ENCODE measurements at regions not wholly inside any gene's neighbourhood (a gene's known extent, or its start where the extent isn't known, plus 50 kb on each side); places are given as distances from the start of the nearest gene placed in this dataset.
"Not testable (repeated sequence)": the region's sequence is repeated elsewhere in the genome, so short reads cannot be mapped to it uniquely, and the experiment has no call there.

DNA sequence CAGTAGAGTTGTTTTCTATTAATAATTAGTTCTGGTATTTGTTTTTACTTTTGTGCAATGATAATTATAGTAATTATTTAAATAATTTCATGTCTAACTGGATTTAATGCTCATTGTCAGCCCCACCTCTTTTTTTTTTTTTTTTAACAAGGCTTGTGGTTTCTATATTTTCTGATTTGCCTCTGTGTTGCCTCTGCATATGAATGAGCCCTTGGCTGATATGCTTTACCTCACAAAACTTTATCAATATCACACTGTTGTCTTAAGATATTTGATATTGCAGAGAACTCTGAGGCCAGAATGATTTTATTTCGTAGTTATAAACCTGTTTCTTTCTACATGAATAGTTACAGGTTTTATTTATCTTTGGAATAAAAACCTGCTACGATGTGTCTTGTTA is 116.2 kb upstream of the ATP2B1 start:
- Mint-ChIP-seq H3K36me3 (no peaks in the 10 kb centered on the region), H3K4me1 (ENCODE audit: unreplicated experiment) (peaks cover 24% of the 10 kb centered on the region), H3K4me3 (no peak overlapping the region), H3K27me3 (peaks cover 7% of the 10 kb centered on the region), H3K27ac (no peak overlapping the region), H3K9me3 (no peaks in the 10 kb centered on the region)
- DNase-seq (ENCODE audit: extremely low spot score, unreplicated experiment) = no peak
- TF ChIP-seq, protein P1, sequence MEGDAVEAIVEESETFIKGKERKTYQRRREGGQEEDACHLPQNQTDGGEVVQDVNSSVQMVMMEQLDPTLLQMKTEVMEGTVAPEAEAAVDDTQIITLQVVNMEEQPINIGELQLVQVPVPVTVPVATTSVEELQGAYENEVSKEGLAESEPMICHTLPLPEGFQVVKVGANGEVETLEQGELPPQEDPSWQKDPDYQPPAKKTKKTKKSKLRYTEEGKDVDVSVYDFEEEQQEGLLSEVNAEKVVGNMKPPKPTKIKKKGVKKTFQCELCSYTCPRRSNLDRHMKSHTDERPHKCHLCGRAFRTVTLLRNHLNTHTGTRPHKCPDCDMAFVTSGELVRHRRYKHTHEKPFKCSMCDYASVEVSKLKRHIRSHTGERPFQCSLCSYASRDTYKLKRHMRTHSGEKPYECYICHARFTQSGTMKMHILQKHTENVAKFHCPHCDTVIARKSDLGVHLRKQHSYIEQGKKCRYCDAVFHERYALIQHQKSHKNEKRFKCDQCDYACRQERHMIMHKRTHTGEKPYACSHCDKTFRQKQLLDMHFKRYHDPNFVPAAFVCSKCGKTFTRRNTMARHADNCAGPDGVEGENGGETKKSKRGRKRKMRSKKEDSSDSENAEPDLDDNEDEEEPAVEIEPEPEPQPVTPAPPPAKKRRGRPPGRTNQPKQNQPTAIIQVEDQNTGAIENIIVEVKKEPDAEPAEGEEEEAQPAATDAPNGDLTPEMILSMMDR (conservative IDR thresholded peaks at IDR 0.05) = no peak

DNA sequence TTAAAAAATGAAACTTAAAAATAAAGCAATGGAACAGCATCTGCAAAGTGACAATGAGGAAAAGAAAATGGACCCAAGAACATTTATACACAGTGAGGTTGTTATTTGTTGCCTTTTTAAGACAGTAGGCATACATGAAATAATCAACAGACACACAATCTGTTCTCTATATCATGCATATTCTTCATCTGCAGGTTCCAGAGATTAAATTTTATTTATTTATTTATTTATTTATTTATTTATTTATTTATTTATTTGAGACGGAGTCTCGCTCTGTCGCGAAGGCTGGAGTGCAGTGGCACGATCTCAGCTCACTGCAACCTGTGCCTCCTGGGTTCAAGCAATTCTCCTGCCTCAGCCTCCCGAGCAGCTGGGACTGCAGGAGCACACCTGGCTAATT is 114.4 kb upstream of the ATP2B1 start:
- not testable (repeated sequence) for DNase-seq (ENCODE audit: extremely low spot score, unreplicated experiment); H3K9me3 Mint-ChIP-seq; H3K4me3 Mint-ChIP-seq; H3K27me3 Mint-ChIP-seq; H3K27ac Mint-ChIP-seq; H3K36me3 Mint-ChIP-seq
- peaks cover 17% of the 10 kb centered on the region for H3K4me1 Mint-ChIP-seq (ENCODE audit: unreplicated experiment)

DNA sequence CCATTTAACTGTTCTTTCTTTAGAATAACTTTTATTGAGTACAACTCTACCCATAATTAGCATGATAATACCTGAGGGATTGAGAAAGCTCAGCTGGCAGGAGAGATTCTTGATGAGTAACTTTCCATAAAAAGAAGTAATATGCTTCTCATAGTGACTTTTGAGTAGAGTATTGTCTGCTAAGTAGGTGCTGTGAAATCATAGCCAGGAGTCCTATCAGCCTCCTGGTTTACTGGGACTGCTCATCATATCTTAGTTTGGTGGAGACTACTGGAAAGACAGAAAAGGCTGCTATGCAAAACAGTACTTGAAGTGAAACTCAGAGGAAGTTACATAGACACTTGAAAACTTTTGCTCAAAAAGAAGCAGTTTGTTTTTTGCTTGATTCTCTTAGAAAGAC is 113.3 kb upstream of the ATP2B1 start:
- no peak overlapping the region for H3K27ac Mint-ChIP-seq
- no peaks in the 10 kb centered on the region for H3K36me3 Mint-ChIP-seq
- no peak for DNase-seq (ENCODE audit: extremely low spot score, unreplicated experiment)

DNA sequence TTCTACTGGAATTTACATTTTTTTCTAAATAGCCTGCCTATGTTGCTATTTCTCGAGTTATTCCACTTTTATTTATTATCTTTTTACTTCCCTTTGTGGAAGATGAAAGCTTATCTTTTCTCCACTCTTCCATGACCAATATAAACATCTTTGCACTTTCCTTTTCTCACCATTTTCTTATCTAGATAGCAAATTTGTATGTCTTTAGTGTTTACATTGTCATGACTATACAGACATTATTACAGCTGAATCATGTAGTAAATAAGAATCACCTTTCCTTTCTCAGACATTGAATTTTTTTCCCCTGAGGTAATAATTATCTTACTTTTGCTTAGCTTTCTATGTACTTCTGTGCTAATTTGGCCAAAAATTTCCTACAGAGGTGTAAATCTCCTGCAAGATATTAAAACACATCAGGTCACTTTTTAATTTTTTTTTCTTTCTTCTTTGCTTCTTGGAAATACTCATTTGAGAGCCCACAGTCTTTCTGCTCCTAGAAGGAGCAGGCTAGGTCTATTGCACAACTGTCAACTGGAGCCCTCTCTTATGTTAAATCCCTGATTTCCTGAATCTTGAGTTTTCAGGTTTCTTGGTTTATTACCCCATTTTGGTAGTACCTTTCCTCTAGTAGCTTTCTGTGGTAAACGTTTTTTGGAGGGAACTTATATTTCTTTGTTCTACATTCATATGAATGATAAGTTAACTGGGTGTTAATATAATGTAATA is 109.0 kb upstream of the ATP2B1 start:
- Mint-ChIP-seq H3K4me3 (no peak overlapping the region), H3K27me3 (no peaks in the 10 kb centered on the region), H3K9me3 (no peaks in the 10 kb centered on the region), H3K4me1 (ENCODE audit: unreplicated experiment) (no peaks in the 10 kb centered on the region), H3K27ac (no peak overlapping the region), H3K36me3 (no peaks in the 10 kb centered on the region)
- no peak for DNase-seq (ENCODE audit: extremely low spot score, unreplicated experiment)
- TF ChIP-seq, protein P1 (conservative IDR thresholded peaks at IDR 0.05) = no peak

More for the DNA sequence above, 113.3 kb upstream of the ATP2B1 start:
- Mint-ChIP-seq H3K9me3 (no peaks in the 10 kb centered on the region), H3K4me1 (ENCODE audit: unreplicated experiment) (peaks cover 13% of the 10 kb centered on the region), H3K4me3 (no peak overlapping the region), H3K27me3 (peaks cover 3% of the 10 kb centered on the region)
- TF ChIP-seq, protein P1 (conservative IDR thresholded peaks at IDR 0.05) = no peak

DNA sequence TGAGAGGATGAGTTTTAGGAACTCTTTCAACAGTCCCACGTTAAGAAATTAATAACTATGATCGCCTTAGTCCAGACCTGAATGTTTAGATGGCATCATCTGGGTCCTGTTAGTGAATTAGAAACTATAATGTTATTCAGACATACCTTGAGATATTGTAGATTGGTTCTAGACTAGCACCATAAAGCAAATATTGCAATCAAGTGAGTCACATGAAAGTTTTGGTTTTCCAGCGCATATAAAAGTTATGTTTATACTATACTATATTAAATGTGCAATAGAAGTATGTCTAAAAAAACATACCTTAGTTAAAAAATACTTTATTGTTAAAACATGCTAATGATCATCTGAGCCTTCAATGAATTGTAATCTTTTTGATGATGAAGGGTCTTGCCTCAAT is 106.6 kb upstream of the ATP2B1 start:
- no peak for DNase-seq (ENCODE audit: extremely low spot score, unreplicated experiment)
- Mint-ChIP-seq H3K9me3 (no peaks in the 10 kb centered on the region), H3K4me1 (ENCODE audit: unreplicated experiment) (no peaks in the 10 kb centered on the region), H3K27me3 (no peaks in the 10 kb centered on the region), H3K36me3 (no peaks in the 10 kb centered on the region), H3K4me3 (no peak overlapping the region), H3K27ac (no peak overlapping the region)
- TF ChIP-seq, protein P1 (conservative IDR thresholded peaks at IDR 0.05) = no peak

DNA sequence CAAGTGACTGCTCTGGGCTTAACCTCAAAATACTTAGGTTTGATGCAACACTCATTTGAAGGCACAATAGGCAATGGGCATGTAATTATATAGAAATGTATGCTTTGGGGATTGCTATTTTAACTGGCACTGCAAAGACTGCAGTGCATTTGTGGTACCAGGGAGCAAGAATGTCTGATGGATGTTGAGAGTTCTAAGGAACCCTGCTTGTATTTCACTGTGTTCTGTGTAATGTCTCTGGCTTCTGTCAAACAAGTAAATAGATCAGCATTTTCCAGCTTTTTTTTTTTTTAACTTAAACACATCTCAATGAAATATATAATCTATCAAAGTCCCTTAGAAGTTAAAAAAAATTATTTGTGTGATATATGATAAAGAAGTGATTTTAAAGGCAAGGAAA is 94.8 kb upstream of the ATP2B1 start:
- no peak overlapping the region for H3K4me3 Mint-ChIP-seq
- DNase-seq (ENCODE audit: extremely low spot score, unreplicated experiment) = no peak
- TF ChIP-seq, protein P1 (conservative IDR thresholded peaks at IDR 0.05) = no peak
- H3K9me3 Mint-ChIP-seq = no peaks in the 10 kb centered on the region
- H3K36me3 Mint-ChIP-seq = no peaks in the 10 kb centered on the region
- no peaks in the 10 kb centered on the region for H3K27me3 Mint-ChIP-seq
- H3K27ac Mint-ChIP-seq = no peak overlapping the region
- H3K4me1 Mint-ChIP-seq (ENCODE audit: unreplicated experiment) = peaks cover 15% of the 10 kb centered on the region
